ENCODE measurements at regions not wholly inside any gene's neighbourhood (a gene's known extent, or its start where the extent isn't known, plus 50 kb on each side); places are given as distances from the start of the nearest gene placed in this dataset.

DNA sequence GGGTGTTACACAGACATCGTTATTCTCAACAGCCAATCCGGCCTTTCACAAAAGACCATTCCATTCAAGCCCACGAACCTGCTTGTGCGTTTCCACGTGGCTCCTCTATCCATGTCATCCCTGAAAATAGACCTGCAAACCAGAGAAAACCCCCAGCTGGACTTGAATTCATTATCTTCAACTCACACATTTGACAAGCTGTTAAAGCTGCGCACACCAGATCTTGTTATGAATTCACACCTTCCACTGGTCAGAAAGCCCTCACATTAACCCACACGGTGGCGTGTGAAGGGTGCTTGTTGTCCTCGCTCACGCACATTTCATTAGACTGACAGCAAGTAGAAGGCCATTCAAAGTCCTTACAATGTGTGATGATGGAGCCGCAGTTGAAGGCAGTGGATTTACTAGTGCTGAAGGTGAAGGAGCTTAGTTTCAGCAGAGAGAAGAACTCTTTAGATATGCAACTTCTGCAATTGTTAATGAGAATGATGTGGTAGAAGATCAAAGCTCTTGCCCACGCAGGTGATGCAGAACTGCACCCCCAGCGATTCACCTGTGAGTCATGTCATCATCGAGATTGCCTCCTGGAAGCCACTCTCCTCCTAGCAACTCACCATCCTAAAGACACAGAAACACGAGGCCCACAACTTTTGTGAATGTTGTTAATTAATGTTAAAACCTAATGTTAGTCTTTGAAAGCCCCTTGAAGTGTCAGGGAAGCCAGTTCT lies 224.8 kb upstream of the SOX11 start:
- in situ Hi-C loops (cut with MboI; ENCODE audit: low pct_unique_long_range_greater_than_20kb, low sequenced_read_pairs) = no loop called here
- no peak for DNase-seq

DNA sequence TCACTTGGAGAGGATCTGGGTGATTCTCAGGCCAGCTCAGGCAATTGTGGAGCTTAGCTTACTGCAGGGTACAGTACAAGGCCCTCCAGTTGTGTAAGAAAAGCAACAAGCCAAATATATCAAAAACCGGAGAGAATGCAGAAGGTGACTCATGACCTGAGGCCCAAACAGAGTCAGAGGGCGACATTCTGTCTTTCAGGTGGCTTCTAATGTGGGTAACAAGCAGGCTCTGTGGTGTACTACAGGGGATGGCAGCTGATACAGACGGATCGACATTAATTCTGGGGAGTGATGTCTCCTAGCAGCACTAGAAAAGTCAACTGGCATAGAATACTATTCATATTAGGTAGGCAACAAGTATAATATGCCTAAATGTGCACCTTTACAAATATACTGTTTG lies 219.5 kb upstream of the SOX11 start:
- no peak for DNase-seq
- in situ Hi-C loops (cut with MboI; ENCODE audit: low pct_unique_long_range_greater_than_20kb, low sequenced_read_pairs) = no loop called here

DNA sequence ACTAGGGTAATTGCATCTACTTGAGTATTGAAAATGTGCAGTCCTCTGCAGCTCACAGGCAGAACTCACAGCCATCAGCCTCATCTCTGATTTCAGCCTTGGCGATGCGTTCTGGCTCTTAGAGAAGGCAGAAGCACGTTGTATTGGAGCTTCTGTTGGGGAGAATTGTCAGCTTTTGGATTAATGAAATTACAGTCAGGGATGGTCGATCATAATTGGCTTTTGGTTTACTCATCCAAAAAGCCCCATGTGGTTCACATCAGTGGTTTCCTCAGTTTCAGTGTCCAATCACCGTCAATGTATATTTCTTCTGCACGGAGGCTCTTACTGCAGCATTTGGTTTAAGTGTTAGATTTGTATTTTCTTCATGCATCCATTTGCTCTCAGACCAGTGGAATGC lies 218.5 kb upstream of the SOX11 start:
- no peak for DNase-seq
- in situ Hi-C loops (cut with MboI; ENCODE audit: low pct_unique_long_range_greater_than_20kb, low sequenced_read_pairs) = no loop called here

DNA sequence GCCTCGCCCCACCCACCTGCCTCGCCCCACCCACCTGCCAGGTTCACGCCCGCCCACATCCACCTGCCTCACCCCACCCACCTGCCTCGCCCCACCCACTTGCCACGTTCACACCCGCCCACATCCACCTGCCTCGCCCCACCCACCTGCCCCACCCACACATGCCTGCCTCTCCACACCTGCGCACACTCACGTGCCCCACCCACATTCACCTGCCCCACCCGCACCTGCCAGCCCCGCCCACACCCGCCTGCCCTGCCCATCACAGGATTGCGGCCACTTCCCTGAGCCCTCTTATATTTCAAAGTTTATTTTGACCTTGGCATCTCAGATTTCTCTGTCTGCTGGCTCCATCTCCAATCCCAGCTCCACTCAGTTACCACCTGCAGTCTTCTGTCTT lies 217.5 kb upstream of the SOX11 start:
- in situ Hi-C loops (cut with MboI; ENCODE audit: low pct_unique_long_range_greater_than_20kb, low sequenced_read_pairs) = no loop called here

DNA sequence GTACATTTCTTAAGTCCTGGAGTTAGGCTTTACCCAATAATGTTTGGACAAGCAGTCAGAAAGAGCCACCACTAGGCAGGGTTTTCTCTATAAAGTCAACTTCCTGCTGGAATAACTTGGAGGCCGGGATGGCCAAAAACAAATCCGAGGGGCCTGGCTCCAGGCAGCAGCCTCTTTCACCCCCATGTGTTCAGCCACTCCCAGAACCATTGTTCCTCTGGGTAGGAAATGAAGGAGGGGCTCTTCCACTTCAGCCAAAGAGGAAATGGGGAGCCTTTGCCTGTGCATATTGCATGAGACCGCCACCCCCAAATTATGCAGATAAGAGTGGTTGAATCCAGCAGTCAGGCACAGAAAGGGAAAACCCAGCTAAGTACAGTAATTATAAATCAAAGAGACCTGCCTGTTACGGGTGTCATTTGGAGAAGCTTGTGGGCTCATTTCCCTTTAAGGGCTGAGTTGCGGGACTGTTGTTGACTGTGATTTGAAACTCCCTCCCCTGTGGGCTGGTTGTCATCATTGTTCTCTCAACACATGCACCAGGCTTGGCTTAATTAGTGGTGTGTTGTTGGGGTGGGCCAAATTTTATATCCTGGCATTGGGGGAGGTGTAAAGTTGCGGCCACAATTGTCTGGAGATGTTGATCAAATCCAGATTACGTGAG lies 212.8 kb upstream of the SOX11 start:
- DNase-seq = no peak
- in situ Hi-C loops (cut with MboI; ENCODE audit: low pct_unique_long_range_greater_than_20kb, low sequenced_read_pairs) = no loop called here

More for the DNA sequence above, 217.5 kb upstream of the SOX11 start:
- no peak for DNase-seq

DNA sequence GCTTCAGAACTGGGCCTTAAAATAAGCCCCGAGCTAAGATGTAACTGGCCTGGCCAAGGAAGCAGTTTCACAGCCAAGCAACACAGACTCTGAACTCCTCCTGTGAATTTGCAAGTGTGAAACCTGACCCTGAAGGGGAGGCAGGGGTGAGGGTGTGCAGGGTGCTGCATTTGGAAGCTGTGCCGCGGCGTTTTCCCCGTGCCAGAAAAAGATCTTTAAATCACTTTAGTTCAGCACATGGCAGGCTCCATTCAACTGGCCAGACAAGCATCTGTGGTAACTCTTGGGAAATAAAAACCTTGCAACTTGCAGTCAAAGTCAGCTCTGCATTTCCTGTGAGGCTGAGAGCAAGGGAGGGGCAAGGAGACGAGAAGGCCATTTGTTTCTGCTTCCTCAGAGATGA lies 209.3 kb upstream of the SOX11 start:
- in situ Hi-C loops (cut with MboI; ENCODE audit: low pct_unique_long_range_greater_than_20kb, low sequenced_read_pairs) = no loop called here
- no peak for DNase-seq

DNA sequence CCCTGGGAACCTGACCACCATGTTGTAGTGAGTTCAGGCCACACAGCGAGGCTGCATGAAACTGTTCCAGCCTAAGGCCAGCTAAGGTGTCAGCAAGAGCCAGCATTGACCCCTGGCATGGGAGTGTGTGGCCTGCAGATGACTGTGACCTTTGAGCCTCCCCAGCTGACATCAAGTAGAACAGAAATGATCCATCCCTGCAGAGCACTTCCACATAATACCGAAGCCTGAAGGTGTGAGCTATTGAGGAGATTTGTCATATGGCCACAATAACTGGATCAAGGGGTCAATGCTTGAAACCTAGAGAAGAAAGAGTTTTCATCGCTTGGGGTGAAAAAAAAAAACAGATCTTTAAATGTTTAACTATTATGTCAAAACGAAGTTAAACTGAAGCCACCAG lies 207.3 kb upstream of the SOX11 start:
- DNase-seq = no peak
- in situ Hi-C loops (cut with MboI; ENCODE audit: low pct_unique_long_range_greater_than_20kb, low sequenced_read_pairs) = no loop called here

DNA sequence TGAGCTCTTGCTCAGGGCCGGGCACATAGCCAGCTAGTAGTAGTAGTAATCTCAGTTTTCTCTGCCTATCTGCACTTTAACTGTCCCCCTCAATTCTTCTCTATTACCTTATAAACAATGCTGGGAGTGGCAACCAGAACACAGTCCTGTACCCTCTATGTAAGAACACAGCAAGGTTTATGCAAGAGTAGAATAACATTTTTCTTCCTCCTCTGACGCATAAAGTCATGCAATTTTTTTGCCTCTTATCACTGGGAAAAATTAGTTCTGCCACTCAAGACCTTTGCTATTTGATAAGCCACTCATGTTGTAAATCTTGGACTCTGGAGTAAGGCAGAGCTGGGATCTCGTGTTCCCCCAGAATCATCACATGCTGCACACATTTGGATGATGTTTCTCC lies 200.7 kb upstream of the SOX11 start:
- in situ Hi-C loops (cut with MboI; ENCODE audit: low pct_unique_long_range_greater_than_20kb, low sequenced_read_pairs) = no loop called here
- DNase-seq = no peak

DNA sequence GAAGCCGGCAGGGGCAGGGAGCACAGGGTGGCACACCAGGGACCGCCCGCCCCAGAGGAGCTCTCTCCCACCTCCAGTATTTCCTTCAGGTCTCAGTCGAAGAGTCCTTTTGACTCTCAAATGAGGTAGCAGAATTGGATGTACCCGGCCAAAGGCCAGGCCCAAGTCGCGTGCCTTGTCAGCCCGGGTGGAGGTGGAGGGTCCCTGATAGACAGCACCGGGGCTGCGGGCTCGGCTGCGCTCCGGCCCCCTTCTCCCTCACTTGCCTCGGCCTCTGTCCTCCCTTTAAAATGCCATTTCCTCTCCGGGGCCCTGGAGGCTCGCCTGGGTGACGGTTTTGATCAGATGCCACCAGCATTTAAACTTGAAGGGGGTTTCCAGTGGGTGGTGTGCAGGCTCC lies 198.9 kb upstream of the SOX11 start:
- in situ Hi-C loops (cut with MboI; ENCODE audit: low pct_unique_long_range_greater_than_20kb, low sequenced_read_pairs) = no loop called here
- no peak for DNase-seq

DNA sequence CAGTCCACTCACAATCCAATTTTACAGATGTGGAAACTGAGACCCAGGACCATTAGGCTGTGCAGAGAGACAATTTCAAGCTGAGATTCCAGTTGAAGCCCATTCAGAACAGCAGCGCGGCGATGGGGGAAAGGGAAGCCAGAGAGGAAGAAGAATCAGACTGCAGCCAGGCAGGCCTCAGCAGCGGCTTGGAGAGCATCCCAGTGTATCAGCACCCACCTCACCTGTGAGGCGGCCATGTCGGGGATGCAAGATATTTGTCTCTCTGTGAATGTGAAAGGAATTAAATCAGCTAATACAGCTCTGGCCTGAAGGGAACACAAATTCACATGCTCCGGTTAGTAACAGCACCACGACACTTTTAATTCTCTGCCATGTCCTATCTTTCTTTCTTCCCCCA lies 198.0 kb upstream of the SOX11 start:
- in situ Hi-C loops (cut with MboI; ENCODE audit: low pct_unique_long_range_greater_than_20kb, low sequenced_read_pairs) = no loop called here
- no peak for DNase-seq

DNA sequence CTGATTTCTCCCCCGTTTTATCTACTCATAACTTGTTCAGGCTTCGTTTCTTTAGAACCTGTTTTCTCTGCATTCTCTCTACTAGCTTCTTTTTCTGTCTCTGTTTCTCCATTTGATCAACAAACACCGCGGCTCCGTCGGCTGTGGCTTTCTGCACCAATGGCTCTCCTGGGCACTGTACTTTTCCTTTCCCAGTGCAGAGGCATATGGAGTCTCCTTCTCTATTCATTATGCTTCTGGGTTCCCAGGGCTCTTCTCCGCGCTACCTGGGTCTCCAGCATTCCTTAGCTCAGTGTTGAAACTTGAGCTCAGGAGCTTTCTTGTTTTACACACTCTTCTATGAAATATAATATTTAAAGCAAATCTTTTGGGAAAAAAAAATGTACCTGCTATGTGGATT lies 196.6 kb upstream of the SOX11 start:
- no peak for DNase-seq
- in situ Hi-C loops (cut with MboI; ENCODE audit: low pct_unique_long_range_greater_than_20kb, low sequenced_read_pairs) = no loop called here

DNA sequence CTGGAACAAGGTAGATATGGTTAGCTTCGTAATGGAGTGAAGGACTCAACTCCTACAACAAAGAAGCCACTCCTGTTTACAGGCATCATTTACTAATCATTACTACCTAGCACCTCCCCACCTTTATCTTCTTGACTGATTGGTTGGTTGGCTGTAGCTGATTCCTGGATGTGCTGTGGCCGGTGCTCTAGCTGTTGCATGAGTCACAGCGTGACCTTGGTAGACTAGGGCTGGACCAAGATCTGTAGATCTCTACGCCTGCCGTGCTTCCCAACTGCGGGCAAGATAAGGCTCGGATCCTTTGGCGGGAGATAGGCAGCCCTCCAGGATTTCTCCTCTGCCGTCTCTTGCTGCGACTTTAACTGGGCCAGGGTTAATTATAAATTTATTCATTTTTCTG lies 194.3 kb upstream of the SOX11 start:
- in situ Hi-C loops (cut with MboI; ENCODE audit: low pct_unique_long_range_greater_than_20kb, low sequenced_read_pairs) = no loop called here
- DNase-seq = no peak

DNA sequence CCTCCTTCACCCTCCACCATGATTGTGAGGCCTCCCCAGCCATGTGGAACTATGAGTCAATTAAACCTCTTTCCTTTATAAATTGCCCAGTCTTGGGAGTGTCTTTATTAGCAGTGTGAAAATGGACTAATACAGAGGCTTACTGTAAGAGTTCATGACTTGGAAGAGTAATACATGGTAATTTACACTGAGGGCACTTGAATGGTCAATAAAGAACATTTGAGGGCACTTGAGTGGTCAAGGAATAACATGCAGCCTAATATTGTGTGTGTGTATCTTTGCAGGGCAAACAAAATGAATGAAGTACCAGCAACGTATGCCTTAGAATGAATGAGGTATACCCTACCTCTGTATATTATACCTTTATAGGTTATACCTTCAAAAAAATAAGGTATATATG lies 190.4 kb upstream of the SOX11 start:
- DNase-seq = no peak
- in situ Hi-C loops (cut with MboI; ENCODE audit: low pct_unique_long_range_greater_than_20kb, low sequenced_read_pairs) = no loop called here

DNA sequence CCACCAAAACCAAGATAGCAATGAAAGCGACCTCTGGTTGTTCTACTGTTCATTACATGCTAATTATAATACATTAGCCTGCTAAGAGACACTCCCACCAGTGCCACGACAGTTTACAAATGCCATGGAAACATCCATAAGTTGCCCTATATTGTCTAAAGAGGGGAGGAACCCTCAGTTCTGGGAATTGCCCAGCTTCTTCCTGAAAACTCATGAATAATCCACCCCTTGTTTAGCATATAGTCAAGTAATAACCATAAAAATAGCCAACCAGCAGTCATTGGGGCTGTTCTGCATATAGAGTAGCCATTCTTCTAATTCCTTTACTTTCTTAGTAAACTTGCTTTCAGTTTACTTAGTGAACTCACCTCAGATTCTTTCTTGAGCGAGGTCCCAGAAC lies 189.8 kb upstream of the SOX11 start:
- DNase-seq = no peak
- in situ Hi-C loops (cut with MboI; ENCODE audit: low pct_unique_long_range_greater_than_20kb, low sequenced_read_pairs) = no loop called here

DNA sequence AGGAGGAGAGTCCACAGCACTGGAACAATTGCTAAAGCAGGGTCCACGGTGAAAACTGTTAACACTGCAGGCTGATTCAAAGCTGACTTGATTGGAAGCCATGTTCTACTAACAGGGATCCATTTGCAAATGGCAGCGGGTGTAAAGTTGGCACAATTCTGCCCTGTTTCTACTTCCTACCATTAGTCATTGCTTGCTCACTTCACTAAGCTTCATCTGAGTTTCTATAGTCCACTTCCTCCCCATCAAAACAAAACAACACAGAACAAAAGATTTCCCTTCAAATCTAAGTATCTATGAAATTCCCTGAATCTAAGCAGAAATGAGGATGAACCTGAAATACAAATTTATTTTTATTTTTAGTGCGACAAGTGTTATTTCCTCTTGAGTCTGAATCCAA lies 187.4 kb upstream of the SOX11 start:
- DNase-seq = no peak
- in situ Hi-C loops (cut with MboI; ENCODE audit: low pct_unique_long_range_greater_than_20kb, low sequenced_read_pairs) = no loop called here

DNA sequence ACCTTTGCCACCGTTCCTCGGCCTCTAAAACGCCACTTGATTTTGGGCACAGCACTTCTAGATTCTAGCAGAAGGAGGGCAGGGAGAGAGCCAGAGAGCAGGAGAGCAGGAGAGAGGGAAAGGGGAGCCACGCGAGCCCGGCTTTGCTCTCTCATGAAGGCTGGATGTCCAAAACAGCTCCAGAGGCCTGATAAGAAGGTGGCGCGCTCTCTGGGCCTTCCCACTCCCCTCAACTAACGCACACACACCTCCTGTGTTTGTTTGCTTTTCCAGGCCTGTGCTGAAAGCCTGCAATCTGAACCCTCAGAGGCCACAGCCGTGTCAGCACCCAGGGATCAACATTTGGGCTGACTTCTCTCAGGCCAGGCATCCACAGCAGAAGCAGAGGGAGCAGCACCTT lies 184.8 kb upstream of the SOX11 start:
- in situ Hi-C loops (cut with MboI; ENCODE audit: low pct_unique_long_range_greater_than_20kb, low sequenced_read_pairs) = no loop called here
- DNase-seq = no peak

DNA sequence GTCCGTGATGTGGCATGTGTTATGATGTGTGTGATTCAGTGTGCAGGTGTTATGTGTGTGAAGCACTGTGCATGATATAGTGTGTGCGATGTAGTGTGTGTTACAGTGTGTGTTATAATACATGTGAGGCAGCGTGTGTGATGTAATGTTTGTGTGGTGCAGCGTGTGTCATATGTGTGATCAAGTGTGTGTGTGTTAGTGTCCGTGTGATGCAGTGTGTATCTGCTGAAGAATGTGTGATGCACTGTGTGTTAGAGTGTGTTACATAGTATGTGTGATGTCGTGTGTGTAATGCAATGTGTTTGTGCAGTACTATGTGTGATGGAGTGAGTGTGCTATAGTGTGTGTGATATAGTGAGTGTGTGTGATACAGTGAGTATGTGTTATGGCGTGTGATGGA lies 182.8 kb upstream of the SOX11 start:
- in situ Hi-C loops (cut with MboI; ENCODE audit: low pct_unique_long_range_greater_than_20kb, low sequenced_read_pairs) = no loop called here
- DNase-seq = no peak

DNA sequence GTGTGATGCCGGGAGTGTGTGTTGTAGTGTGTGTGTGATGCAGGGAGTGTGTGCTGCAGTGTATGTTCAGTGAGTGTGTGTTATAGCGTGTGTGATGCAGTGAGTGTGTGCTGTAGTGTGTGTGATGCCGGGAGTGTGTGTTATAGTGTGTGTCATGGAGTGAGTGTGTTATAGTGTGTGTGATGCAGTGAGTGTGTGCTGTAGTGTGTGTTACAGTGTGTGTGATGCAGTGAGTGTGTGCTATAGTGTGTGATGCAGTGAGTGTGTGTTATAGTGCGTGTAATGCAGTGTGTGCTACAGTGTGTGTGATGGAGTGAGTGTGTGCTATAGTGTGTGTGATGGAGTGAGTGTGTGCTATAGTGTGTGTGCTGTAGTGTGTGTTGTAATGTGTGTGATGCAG lies 182.1 kb upstream of the SOX11 start:
- in situ Hi-C loops (cut with MboI; ENCODE audit: low pct_unique_long_range_greater_than_20kb, low sequenced_read_pairs) = no loop called here
- DNase-seq = no peak

DNA sequence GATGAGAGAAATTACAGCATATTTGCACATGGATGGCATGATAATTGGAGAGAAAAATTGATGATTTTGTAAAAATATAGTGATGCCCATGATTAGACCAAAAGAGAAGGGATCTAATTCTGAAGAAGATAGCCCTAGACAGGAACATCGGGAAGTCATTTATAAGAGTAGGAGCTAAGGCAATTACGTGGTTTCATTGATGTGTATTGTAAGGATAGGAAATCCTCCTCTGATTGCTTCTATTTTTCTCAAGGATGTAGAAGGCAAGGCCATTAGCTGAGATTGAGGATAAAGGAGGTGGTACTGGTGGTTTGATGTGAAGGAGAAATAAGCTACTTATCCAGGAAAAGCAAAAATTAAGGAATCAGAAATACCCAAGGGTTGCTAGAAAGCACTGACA lies 176.5 kb upstream of the SOX11 start:
- no peak for DNase-seq
- in situ Hi-C loops (cut with MboI; ENCODE audit: low pct_unique_long_range_greater_than_20kb, low sequenced_read_pairs) = no loop called here

DNA sequence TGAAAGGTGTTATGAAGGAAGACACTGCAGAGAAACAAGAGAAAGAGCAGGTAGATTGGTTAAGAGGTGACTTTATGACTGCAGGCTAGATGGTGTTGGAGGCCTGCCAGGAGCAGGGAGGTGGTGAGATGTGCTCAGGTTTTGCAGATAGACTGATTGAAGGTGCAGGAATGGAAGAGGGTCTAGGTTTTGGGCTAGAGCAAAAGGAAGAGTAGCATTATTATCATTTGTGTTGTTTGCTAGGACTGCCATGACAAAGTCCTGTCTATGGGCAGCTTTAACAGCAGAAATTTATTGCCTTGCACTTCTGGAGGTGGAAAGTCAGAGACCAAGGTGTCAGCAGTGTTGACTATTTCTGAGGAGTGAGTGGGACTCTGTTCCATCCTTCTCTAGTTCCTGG lies 172.9 kb upstream of the SOX11 start:
- in situ Hi-C loops (cut with MboI; ENCODE audit: low pct_unique_long_range_greater_than_20kb, low sequenced_read_pairs) = no loop called here
- DNase-seq = no peak

DNA sequence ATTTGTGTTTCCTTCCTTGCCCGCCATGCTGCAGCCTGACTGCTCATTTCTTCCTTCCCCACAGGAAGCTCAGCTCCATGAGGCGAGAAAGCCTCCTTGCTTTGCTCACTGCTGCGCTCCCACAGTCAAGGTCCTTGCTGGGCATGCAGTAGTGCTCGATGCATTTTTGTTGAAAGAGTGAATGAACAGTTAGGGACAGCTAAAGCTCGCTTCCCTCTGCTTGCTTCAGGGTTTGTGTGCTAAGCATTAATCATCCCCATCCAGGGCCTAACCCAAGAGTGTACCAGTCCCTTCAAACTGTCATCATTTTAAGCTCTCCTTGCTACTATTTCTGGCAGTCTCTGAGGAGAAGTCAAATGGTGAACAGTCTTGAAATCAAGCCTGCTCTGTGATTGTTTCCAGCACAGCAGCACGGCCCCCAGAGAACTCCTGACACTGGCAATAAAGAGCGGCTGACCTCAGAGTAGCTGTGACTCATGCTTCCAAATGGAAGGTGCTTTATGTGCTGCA lies 171.7 kb upstream of the SOX11 start:
- DNase-seq = no peak
- in situ Hi-C loops (cut with MboI; ENCODE audit: low pct_unique_long_range_greater_than_20kb, low sequenced_read_pairs) = no loop called here
